HG03025 (cell line): ENCODE measurements at regions not wholly inside any gene's neighbourhood (a gene's known extent, or its start where the extent isn't known, plus 50 kb on each side); places are given as distances from the start of the nearest gene placed in this dataset.
"Not testable (repeated sequence)": the region's sequence is repeated elsewhere in the genome, so short reads cannot be mapped to it uniquely, and the experiment has no call there.

ENCODE experiments used
- ATAC-seq: cut with Tn5 transposase; IDR thresholded peaks from one replicate; pipeline ENCODE4 v1.9.1; 2021; ENCODE audit warnings: mild to moderate bottlenecking, moderate library complexity; ENCODE audit not compliant: unreplicated experiment, low FRiP score

- ATAC-seq = not testable (repeated sequence)
These were observed 50.3 kb upstream of the UGT2B15 start for GRCh38 chr4:68720723-68721122.

GRCh38 chr4:68724426-68724825 is 54.0 kb upstream of the UGT2B15 start:
- ATAC-seq = no peak

GRCh38 chr4:68724922-68725321 is 54.5 kb upstream of the UGT2B15 start:
- no peak for ATAC-seq

DNA sequence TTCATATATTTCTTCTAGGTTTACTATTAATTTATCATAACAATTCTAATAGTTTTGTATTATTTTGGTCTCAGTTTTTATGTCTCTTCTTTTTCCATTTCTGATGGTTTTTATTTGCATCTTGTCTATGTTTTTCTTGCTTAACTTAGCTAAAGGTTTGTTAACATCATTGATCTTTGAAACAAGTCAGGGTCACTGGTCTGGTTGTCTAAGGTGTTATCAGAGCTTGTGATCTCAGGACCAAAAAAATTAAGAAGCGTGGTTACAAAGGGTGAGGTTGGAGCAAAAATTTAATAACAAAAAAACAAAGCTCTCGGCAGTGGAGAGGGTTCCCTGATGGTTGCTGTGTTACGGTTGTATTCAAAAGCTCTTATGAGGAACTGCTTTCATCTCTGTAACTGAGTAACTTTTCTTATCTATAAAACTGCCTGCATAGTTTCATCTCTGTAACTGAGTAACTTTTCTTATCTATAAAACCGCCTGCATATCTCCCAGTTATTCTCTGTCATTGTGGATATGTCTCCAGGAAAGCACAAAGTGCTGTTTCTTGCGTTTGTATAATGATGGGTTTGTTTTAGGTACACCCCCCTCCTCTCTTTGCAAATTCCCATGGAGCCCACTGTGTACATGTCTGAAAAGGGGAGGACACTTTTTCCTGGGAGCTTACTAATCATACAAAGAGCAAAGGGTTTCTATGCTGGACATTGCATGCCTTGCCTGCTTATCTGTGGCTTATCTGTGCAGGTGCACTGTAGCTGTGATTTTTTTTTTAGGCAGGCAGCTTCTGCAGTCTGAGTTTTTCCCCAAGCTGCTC is 62.4 kb upstream of the UGT2B15 start:
- ATAC-seq = peak; percentile 52

- ATAC-seq = no peak
These were observed 63.6 kb upstream of the UGT2B15 start for GRCh38 chr4:68734095-68734494.

- ATAC-seq = no peak
These were observed 64.7 kb upstream of the UGT2B15 start for GRCh38 chr4:68735106-68735505.

GRCh38 chr4:68736813-68737212 is 66.4 kb upstream of the UGT2B15 start:
- ATAC-seq = no peak

- no peak for ATAC-seq
These were observed 67.6 kb upstream of the UGT2B15 start for GRCh38 chr4:68738036-68738435.

GRCh38 chr4:68744368-68744767 is 71.4 kb upstream of the UGT2B10 start:
- no peak for ATAC-seq

- ATAC-seq = no peak
These were observed 67.4 kb upstream of the UGT2B10 start for GRCh38 chr4:68748181-68748991.

- ATAC-seq = no peak
These were observed 65.2 kb upstream of the UGT2B10 start for GRCh38 chr4:68750555-68750954.

DNA sequence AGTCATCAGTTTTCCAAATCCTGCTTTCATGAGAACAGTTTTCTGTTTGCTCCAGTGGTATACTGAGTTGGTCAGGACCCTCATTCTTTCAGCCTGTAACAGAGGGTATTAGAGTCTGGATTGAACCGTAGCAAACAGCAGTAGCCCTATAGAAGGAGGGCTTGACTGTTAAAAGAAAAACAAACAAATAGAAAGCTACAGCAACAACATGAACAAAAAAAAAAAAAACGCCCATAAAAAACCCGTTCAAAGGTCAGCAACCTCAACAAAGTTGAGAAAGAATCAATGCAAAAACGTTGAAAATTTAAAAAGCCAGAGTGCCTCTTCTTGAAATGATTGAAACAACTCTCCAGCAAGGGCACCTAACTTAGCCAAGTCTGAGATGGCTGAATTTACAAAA is 64.7 kb upstream of the UGT2B10 start:
- ATAC-seq = no peak

- ATAC-seq = no peak
These were observed 49.9 kb upstream of the UGT2B10 start for GRCh38 chr4:68765876-68766275.
